ENCODE measurements at regions not wholly inside any gene's neighbourhood (a gene's known extent, or its start where the extent isn't known, plus 50 kb on each side); places are given as distances from the start of the nearest gene placed in this dataset.
"Not testable (repeated sequence)": the region's sequence is repeated elsewhere in the genome, so short reads cannot be mapped to it uniquely, and the experiment has no call there.

DNA sequence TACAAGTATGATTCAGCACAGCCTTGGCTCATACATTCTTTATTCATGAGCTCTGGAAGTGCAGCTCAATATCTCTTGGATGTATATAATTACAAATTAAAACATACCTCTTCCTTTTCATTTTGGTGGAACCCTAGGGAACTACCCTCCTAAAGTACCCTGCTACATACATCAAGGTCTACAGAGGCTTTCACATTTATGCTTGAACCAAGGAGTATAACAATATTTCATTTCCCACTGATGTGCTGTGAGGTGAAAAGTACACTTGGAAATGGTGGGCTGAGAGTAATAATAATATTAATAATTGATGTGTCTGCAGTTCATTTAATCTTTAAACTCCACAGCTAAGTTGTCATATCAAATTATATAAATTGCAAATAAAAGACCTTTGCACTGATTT is 142.2 kb upstream of the LRRC3B start:
- in situ Hi-C loops (cut with HindIII; ENCODE audit: low pct_unique_long_range_greater_than_20kb, low sequenced_read_pairs), result no loop called here

DNA sequence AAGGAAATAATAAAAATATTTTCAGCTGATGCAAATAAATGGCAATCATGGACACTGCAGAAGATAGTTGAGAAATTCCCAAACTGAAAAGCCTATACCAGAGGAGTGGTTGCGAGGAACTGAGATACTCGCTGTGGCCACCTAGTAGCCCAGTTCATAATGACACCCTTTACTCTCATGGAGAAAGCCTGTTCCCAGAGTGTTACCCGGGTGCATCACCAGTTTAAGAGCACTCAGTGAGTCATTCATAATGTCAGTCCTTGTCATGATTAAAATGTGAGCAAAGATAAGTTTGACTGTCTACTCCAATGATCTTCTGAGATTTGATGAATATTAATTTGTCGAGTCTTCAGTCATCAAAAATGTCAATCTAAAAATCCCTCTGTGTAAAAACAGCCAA is 138.4 kb upstream of the LRRC3B start:
- peak; percentile 6 for DNase-seq (ENCODE audit: low read depth)
- in situ Hi-C loops (cut with HindIII; ENCODE audit: low pct_unique_long_range_greater_than_20kb, low sequenced_read_pairs), result no loop called here

More for the DNA sequence above, 142.2 kb upstream of the LRRC3B start:
- DNase-seq (ENCODE audit: low read depth), result no peak

DNA sequence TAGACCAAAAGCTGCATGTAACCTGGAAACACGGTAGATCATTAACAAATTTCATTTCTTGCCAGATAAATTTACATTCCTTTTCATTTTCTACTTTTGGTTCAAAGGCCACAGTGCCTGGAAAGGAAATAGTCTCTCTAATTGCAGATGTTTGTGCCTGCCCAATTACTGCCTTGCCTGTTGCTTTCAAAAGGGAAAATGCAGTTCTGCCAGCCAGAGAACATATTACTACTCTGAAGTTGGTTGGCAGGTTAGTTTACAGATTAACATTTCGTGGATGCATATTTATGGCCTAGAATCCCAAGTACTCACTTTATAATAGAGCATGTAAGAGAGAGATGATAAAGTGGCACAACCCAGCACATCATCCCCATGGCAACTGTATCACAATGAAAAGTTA is 124.3 kb upstream of the LRRC3B start:
- DNase-seq (ENCODE audit: low read depth), result no peak
- in situ Hi-C loops (cut with HindIII; ENCODE audit: low pct_unique_long_range_greater_than_20kb, low sequenced_read_pairs), result no loop called here

DNA sequence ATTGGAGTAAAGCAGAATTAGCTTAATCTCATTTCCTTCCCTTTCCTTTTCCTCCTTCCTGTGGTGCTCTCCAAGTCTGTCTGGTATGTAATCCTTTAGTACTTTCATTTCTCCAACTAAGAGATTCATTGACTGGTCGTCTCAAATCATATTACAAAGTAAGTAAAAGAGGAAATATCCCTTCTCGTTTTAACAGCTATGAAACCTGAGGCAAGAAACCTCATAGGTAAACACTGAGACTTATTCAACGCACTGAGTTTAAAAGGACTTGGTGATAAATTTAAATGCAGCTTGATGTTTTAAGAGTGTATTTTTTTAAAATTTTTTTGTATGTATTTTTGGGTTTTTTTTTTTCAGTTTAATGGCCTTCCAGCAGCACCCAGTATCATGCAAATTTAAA is 117.2 kb upstream of the LRRC3B start:
- no peak for DNase-seq (ENCODE audit: low read depth)
- in situ Hi-C loops (cut with HindIII; ENCODE audit: low pct_unique_long_range_greater_than_20kb, low sequenced_read_pairs), result no loop called here

DNA sequence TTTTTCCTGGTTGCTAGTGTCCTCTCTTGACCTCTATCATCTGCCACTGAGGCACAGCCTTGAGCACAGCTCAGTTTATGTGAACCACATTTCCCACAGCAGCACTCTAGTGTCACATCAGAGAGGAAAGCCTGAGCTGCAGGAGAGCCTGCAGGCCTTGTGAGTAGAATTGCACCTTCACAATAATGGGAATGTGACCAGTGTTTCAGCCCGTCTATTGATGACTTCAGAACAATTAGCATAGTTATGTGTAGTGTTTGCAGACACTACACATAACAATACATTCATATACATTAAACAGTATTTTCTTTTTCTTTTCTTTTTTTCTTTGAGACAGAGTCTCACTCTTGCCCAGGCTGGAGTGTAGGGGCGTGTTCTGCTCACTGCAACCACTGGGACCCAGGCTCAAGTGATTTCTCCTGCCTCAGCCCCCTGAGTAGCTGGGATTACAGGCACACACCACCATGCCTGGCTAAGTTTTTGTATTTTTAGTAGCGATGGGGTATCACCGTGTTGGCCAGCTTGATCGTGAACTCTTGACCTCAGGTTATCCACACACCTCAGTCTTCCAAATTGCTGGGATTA is 108.0 kb upstream of the LRRC3B start:
- in situ Hi-C loops (cut with HindIII; ENCODE audit: low pct_unique_long_range_greater_than_20kb, low sequenced_read_pairs), result not testable (repeated sequence)

DNA sequence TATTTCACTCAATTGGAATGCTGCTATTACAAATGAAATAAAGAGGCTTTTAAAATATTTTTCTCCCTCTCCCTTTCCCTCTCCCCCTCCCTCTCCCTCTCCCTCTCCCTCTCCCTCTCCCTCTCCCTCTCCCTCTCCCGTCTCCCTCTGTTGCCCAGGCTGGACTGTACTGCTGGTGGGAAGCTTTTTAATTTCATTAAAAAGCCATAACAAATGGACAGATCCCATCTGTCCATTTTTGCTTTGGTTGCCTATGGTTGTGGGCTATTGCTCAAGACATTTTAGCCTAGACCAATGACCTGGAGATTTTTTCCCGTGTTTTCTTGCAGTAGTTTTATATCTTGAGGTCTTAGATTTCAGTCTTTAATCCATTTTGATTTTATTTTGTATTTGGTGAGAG is 107.2 kb upstream of the LRRC3B start:
- DNase-seq (ENCODE audit: low read depth), result no peak
- in situ Hi-C loops (cut with HindIII; ENCODE audit: low pct_unique_long_range_greater_than_20kb, low sequenced_read_pairs), result no loop called here

More for the DNA sequence above, 108.0 kb upstream of the LRRC3B start:
- DNase-seq (ENCODE audit: low read depth), result not testable (repeated sequence)

DNA sequence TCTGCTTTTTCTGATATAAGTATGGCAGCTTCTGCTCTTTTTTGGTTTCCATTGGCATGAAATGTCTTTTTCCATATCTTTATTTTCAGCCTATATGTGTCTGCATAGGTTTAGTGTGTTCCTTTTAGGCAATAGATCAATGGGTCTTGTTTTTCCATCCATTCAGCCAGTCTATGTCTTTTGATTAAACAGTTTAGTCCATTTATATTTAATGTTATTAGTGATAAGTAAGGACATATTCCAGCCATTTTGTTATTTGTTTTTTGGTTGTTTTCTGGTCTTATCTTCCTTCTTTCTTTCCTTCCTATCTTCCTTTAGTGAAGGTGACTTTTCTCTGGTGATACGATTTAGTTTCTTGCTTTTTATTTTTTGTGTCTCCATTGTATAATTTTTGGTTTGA is 101.3 kb upstream of the LRRC3B start:
- in situ Hi-C loops (cut with HindIII; ENCODE audit: low pct_unique_long_range_greater_than_20kb, low sequenced_read_pairs), result no loop called here
- DNase-seq (ENCODE audit: low read depth), result no peak

DNA sequence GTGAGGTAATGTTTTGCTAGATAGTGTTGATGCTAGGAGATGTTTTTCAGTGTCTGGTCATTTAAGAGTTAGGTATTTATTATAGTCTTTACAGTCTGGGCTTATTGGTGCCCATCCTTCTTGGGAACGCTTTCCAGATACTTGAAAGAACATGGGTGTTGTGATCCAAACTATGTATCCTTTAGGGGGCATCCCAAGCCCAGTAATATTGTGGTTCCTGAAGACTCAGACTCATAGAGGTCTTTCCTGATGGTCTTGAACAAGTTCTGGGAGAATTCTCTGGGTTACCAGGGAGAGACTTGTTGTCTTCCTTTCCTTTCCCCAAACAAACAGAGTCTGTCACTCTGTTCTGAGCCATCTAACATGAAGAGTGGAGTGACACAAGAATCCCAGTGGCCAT is 99.7 kb upstream of the LRRC3B start:
- no peak for DNase-seq (ENCODE audit: low read depth)
- in situ Hi-C loops (cut with HindIII; ENCODE audit: low pct_unique_long_range_greater_than_20kb, low sequenced_read_pairs), result no loop called here

DNA sequence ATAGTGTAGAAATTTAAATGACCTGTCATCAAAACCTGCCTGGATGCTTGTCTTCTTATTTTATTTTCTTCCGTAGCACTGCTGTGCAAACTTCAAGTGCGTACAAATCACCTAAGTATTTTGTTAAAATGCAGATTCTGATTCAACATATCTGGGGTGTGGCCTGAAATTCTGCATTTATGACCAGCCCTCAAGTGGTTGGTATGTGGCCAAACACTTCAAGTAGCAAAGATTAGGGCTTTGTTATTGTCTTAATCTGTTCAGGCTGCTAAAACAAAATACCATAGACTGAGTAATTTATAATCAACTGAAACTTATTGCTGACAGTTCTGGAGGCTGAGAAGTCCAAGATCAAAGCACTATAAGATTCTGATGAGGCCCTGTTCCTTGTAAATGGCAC is 97.6 kb upstream of the LRRC3B start:
- in situ Hi-C loops (cut with HindIII; ENCODE audit: low pct_unique_long_range_greater_than_20kb, low sequenced_read_pairs), result no loop called here
- DNase-seq (ENCODE audit: low read depth), result no peak

DNA sequence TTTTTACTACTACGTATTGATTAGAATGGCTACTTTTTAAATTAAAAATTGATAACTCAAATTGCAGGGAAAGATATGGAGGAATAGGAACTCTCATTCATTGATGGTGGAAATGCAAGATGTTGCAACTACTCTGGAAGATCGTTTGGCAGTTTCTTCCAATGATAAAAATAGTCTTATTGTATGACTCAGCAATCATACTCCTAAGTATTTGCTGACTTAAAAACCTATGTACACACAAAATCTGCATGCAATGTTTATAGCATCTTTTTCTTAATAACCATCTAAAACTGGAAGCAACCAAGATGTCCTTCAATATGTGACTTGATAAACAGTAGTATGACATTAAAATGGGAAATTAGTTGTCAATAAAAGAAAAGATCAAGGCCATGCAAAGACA is 87.4 kb upstream of the LRRC3B start:
- in situ Hi-C loops (cut with HindIII; ENCODE audit: low pct_unique_long_range_greater_than_20kb, low sequenced_read_pairs), result no loop called here
- no peak for DNase-seq (ENCODE audit: low read depth)

DNA sequence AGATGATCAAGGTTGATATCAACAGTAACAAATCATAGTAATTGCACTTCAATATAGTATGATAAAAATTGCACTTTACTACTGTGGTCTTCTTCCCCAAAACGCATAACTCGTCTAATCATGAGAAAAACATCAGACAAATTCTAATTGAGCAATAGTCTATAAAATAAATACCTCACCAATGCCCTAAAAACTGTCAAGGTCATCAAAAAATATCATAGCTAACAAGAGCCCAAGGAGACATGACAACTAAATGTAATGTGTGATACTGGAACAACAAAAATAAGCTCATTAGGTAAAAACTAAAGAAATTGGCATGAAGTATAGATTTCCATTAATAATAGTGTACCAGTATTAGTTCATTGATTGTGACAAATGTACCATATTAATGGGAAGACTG is 85.6 kb upstream of the LRRC3B start:
- in situ Hi-C loops (cut with HindIII; ENCODE audit: low pct_unique_long_range_greater_than_20kb, low sequenced_read_pairs), result no loop called here
- DNase-seq (ENCODE audit: low read depth), result no peak

DNA sequence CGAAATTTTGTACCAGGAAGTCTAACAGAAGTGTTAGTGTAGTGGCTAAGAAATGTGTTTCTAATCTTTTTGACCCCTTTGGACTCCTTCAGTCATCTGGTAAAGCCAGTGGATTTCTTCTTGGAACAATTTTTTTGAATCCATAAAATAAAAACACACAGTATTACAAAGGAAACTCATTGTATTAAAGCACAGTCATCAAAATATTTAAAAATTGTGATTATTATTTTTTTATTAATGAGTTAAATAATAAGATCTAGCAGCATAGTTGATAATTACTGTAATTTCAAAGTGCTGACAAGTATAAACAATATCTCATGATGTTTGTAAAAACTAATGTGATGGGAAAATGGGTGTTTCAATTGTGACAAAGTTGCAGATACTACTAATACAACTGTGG is 72.2 kb upstream of the LRRC3B start:
- no peak for DNase-seq (ENCODE audit: low read depth)
- in situ Hi-C loops (cut with HindIII; ENCODE audit: low pct_unique_long_range_greater_than_20kb, low sequenced_read_pairs), result no loop called here

DNA sequence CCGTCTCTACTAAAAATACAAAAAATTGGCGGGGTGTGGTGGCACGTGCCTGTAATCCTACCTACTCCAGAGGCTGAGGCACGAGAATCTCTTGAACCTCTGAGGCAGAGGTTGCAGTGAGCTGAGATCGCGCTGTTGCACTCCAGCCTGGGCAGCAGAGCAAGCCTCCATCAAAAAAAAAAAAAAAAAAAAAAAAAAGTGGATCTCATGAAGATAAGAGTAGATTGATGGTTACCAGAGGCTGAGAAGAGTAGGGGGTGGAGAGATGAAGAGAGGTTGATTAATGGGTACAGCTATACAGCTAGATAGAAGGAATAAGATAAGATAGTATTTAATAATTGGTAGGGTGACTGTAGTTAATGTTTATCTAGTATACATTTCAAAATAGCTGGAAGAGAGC is 65.9 kb upstream of the LRRC3B start:
- no peak for DNase-seq (ENCODE audit: low read depth)
- in situ Hi-C loops (cut with HindIII; ENCODE audit: low pct_unique_long_range_greater_than_20kb, low sequenced_read_pairs), result no loop called here

DNA sequence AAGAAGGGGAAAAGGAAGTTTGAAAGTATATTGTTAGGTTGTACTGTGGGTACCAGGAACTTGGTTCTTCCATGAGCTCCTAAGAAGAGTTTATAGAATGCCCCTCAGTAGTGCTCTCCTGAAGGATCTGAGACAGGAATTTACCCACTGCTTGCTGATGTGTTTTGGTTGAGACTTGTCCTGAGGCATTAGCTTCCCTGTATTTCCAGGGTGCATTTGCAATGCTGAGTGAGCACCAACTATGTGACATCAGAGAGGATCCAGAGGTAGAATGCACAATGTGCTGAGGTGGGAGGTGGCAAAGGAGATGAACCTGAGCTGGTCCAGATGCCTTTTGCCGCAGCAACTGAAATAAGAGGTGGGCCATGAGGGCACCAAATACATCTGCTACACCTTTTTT is 64.3 kb upstream of the LRRC3B start:
- in situ Hi-C loops (cut with HindIII; ENCODE audit: low pct_unique_long_range_greater_than_20kb, low sequenced_read_pairs), result no loop called here
- no peak for DNase-seq (ENCODE audit: low read depth)

DNA sequence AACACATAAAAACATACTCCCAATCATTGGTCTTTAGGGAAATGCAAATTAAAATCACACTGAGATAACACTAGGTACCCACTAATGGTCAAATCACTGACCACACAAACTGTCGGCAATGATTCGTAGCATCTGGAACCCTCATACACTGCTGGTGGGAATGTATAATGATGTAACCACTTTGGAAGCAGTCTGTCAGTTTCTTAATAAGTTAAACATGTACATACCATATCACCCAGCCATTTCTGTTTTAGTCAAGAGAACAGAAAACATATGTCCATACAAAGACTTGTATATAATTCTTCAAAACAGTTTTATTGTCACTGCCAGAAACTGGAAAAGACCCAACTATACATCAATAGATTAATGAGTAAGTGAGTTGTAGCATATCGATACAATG is 63.3 kb upstream of the LRRC3B start:
- in situ Hi-C loops (cut with HindIII; ENCODE audit: low pct_unique_long_range_greater_than_20kb, low sequenced_read_pairs), result no loop called here
- DNase-seq (ENCODE audit: low read depth), result no peak

DNA sequence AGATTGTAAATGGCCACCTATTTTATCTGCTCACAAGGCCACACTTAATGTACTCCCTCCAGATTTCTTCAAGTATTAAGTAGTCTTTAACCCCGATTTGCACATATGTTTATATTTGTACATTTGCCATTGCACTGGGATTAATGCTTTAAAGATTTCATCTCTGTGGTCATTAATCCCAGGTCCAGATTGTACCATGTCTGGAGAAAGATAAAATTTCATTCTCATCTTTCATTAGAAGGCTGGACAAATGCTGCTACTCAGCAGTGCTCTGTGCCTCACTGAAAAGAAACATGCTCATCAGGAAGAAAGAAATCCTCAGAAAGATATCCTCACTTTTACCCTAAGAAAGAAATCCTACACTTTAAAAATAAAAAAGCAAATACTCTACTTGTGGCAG is 62.5 kb upstream of the LRRC3B start:
- in situ Hi-C loops (cut with HindIII; ENCODE audit: low pct_unique_long_range_greater_than_20kb, low sequenced_read_pairs), result no loop called here
- DNase-seq (ENCODE audit: low read depth), result no peak

DNA sequence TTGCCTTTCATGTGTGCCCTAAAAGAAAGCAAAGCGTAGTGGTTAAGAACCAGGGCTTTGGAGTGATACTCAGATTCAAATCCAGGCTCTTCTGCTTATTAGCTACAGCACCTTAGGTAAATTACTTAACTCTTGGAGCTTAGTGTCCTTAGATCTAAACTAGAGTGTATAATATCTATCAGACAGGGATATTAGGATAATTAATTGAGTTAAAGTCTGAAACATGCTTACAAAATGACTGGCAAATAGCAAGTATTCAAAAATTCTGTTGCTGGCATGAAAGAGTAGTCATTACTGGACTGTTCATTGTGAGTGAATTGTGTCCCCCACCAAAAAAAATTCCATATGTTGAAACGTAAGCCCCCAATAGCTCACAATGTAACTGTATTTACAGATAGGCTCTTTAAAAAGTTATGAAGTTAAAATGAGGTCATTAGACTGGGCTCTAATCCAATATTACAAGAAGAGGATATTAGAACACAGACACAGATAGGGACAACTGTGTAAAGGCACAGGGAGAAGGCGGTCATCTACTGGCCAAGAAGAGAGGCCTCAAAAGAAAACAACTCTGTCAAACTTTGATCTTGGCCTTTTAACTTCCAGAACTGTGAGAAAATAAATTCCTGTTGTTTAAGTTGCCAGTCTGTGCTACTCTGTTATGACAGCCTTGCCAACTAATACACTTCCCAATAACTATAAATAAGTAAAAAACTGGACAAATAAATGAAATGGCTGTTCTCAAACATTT is 60.4 kb upstream of the LRRC3B start:
- in situ Hi-C loops (cut with HindIII; ENCODE audit: low pct_unique_long_range_greater_than_20kb, low sequenced_read_pairs), result no loop called here
- DNase-seq (ENCODE audit: low read depth), result no peak
